Activated effector memory CD4-positive, alpha-beta T cell treated with anti-CD3 and anti-CD28 coated beads, Interleukin-2, amount 50 U/mL, for 16 hours (primary cell): ENCODE measurements at regions not wholly inside any gene's neighbourhood (a gene's known extent, or its start where the extent isn't known, plus 50 kb on each side); places are given as distances from the start of the nearest gene placed in this dataset.
"Not testable (repeated sequence)": the region's sequence is repeated elsewhere in the genome, so short reads cannot be mapped to it uniquely, and the experiment has no call there.

Experiments used
- DNase-seq: peaks from one replicate; pipeline ENCODE4 v3.0.0-alpha.2; 2020

- DNase-seq, result no peak
These were observed 78.3 kb upstream of the PCSK5 start for GRCh38 chr9:75812141-75812540.

DNA sequence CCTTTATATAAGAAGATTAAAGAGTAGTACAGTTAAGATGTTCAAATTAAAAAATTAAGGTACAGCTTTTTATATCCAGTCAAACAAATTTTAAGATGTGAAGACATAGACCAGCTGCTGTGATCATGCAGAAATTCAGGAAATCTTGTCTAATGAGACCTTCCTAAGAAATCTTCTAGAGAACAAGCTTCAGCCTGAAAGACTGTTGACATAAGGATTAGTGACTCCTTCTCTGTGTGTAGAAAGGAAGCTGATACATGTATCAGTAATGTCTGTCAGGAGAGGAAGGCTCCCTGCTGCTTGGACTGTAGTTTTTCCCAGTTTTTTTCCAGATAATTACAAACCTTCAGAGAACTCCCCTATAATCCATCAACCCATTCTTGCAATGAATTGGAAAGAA, 75.8 kb upstream of the PCSK5 start:
- no peak for DNase-seq

DNA sequence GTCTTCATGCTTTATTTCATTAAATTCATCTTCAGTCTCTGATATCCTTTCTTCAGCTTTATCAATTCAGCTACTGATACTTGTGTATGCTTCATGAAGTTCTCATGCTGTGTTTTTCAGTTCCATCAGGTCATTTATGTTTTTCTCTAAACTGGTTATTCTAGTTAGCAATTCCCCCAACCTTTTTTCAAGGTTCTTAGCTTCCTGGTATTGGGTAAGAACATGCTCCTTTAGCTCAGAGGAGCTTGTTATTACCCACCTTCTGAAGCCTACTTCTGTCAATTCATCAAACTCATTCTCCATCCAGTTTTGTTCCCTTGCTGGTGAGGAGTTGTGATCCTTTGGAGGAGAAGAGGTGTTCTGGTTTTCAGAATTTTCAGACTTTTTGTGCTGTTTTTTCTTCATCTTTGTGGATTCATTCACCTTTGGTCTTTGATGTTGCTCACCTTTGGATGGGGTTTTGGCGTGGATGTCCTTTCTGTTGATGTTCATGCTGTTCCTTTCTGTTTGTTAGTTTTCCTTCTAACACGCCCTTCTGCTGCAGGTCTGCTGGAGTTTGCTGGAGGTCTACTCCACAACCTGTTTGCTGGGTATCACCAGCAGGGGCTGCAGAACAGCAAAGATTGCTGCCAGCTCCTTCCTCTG, 69.9 kb upstream of the PCSK5 start:
- not testable (repeated sequence) for DNase-seq

- no peak for DNase-seq
These were observed 67.3 kb upstream of the PCSK5 start for GRCh38 chr9:75823151-75823550.

DNA sequence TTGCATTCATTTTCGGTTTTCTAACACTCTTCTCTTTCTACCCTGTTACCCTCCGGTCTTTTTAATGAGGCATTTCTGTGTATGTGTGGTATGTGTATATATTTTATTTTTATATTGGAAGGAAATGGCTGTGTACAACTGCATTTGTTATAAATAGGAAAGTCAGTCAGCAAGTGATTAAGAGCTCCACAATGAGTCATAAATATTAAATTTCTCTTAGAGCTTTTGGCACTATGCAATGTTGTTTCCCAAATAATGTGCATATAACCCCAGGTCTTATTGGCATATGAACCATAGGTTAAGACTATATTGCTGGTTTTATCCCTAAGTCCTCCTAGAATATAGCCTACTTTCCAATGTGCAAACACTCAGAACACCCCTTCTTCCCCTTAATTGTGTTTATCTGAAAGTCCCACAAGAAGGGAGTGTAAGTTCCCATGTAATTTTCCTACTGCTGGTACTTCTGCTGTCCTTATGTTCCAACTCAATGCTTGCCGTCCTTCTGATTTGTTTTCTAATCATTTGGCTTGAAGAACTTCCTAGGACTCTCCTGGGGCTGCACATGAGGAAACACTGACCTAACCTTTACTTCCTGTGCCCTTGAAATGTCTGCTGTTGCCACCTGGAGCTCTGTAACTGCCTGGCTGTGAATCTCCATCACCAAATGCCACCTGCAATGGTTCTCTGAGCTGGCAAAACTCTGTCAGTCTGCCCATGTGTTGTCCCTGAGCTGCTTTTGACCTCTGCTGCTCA, 65.5 kb upstream of the PCSK5 start:
- DNase-seq, result no peak

GRCh38 chr9:75826314-75826713, 64.2 kb upstream of the PCSK5 start:
- DNase-seq, result no peak

DNA sequence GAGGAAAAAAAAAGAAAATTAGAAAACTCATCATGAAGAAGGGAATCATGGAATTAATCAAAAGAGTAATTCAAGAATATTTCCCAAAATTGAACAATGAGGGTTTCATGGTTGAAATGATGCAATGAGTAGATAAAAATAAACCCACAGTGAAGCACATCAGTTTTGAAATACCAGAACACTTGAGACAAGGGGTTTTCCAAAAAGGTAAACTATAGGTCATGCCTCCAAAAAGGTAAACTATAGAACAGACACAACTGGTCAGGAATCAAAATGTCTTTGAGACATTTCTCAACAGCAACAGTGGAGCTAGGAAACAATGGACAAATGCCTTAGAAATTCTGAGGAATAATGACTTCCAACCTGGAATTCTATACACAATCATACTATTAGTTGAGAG, 60.2 kb upstream of the PCSK5 start:
- DNase-seq, result no peak

- DNase-seq, result no peak
These were observed 56.7 kb upstream of the PCSK5 start for GRCh38 chr9:75833778-75834177.

DNA sequence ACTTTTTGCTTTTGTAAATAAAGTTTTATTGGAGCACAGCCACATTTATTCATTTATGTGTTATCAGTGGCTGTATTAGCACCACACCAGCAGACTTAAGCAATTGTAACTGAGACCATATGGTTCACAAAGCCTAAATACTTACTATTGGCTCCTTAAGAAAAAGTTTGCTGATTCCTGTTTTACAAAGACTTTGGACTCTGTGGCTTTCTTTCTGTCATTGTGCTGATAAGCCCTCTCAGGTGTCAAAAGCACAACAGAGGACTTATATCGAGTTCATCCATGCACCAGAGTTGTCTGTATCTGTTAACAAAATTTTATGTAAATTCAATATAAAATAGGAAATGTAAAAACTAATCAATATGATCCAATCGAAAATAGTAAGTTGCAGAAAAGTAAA, 55.6 kb upstream of the PCSK5 start:
- DNase-seq, result no peak
